ENCODE measurements at regions not wholly inside any gene's neighbourhood (a gene's known extent, or its start where the extent isn't known, plus 50 kb on each side); places are given as distances from the start of the nearest gene placed in this dataset.

GRCh38 chr13:54301085-54301484, 1272.5 kb downstream of the OLFM4 start:
- TF ChIP-seq CTCF (IDR thresholded peaks at IDR 0.05): no peak
- TF ChIP-seq POLR2A (IDR thresholded peaks at IDR 0.05): no peak

Data from tibial nerve (tissue), 3 donors.